DND-41 (cell line): ENCODE measurements at regions not wholly inside any gene's neighbourhood (a gene's known extent, or its start where the extent isn't known, plus 50 kb on each side); places are given as distances from the start of the nearest gene placed in this dataset.

Experiments
- EZH2 ChIP-seq: IDR thresholded peaks from 3 replicates; pipeline ENCODE4 v1.6.1; 2012; ENCODE audit warnings: borderline replicate concordance, low read depth, mild to moderate bottlenecking, moderate library complexity, low read length, inconsistent platforms; ENCODE audit not compliant: severe bottlenecking
- TF ChIP-seq, protein P1 (sequence below): IDR thresholded peaks from 2 replicates; pipeline ENCODE4 v1.5.1; 2012; ENCODE audit warnings: borderline replicate concordance, low read length, moderate library complexity, mild to moderate bottlenecking; ENCODE audit not compliant: poor library complexity, severe bottlenecking; ENCODE audit errors: extremely low read depth

DNA sequence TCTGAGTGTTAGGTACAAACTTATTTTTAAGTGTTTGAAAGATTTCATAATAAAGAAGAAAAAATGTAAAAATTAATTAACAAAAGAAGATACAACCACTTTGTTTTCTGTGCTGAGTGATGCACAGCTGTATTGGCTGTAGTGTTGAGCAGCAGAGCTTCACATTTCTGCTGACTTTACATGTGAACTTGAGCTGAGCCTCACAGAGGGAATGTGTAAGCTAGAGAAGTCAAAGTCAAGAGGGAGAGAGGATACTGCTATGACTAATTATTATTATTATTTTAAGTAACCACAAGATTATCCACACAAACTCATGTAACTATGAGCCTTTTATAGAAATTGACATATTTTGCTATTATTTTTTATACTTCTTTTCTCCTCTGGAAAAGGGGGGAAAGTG lies 159.1 kb upstream of the ZSWIM2 start:
- TF ChIP-seq, protein P1, sequence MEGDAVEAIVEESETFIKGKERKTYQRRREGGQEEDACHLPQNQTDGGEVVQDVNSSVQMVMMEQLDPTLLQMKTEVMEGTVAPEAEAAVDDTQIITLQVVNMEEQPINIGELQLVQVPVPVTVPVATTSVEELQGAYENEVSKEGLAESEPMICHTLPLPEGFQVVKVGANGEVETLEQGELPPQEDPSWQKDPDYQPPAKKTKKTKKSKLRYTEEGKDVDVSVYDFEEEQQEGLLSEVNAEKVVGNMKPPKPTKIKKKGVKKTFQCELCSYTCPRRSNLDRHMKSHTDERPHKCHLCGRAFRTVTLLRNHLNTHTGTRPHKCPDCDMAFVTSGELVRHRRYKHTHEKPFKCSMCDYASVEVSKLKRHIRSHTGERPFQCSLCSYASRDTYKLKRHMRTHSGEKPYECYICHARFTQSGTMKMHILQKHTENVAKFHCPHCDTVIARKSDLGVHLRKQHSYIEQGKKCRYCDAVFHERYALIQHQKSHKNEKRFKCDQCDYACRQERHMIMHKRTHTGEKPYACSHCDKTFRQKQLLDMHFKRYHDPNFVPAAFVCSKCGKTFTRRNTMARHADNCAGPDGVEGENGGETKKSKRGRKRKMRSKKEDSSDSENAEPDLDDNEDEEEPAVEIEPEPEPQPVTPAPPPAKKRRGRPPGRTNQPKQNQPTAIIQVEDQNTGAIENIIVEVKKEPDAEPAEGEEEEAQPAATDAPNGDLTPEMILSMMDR = no peak
- TF ChIP-seq EZH2 = no peak
